HG03045 (cell line): ENCODE measurements at regions not wholly inside any gene's neighbourhood (a gene's known extent, or its start where the extent isn't known, plus 50 kb on each side); places are given as distances from the start of the nearest gene placed in this dataset.
"Not testable (repeated sequence)": the region's sequence is repeated elsewhere in the genome, so short reads cannot be mapped to it uniquely, and the experiment has no call there.

ENCODE experiments used
- ATAC-seq: cut with Tn5 transposase; IDR thresholded peaks from one replicate; pipeline ENCODE4 v1.9.1; 2021; ENCODE audit warnings: mild to moderate bottlenecking, moderate library complexity; ENCODE audit not compliant: unreplicated experiment

GRCh38 chr7:34330308-34330707, 327.7 kb upstream of the NPSR1 start:
- ATAC-seq: no peak

- ATAC-seq: no peak
Measured at GRCh38 chr7:34331102-34331501, 326.9 kb upstream of the NPSR1 start.

- ATAC-seq: no peak
Measured at GRCh38 chr7:34332006-34332405, 326.0 kb upstream of the NPSR1 start.

- ATAC-seq: no peak
Measured at GRCh38 chr7:34333184-34333583, 324.8 kb upstream of the NPSR1 start.

GRCh38 chr7:34333925-34334324, 324.1 kb upstream of the NPSR1 start:
- ATAC-seq: no peak

GRCh38 chr7:34337163-34337562, 320.9 kb upstream of the NPSR1 start:
- no peak for ATAC-seq

- ATAC-seq: no peak
Measured at GRCh38 chr7:34338961-34339526, 319.0 kb upstream of the NPSR1 start.

- ATAC-seq: no peak
Measured at GRCh38 chr7:34341326-34341725, 316.7 kb upstream of the NPSR1 start.

GRCh38 chr7:34342387-34342786, 315.6 kb upstream of the NPSR1 start:
- ATAC-seq: no peak

GRCh38 chr7:34343667-34344066, 314.4 kb upstream of the NPSR1 start:
- ATAC-seq: no peak

- ATAC-seq: no peak
Measured at GRCh38 chr7:34354011-34354410, 304.0 kb upstream of the NPSR1 start.

- no peak for ATAC-seq
Measured at GRCh38 chr7:34354899-34355298, 303.1 kb upstream of the NPSR1 start.

- no peak for ATAC-seq
Measured at GRCh38 chr7:34357068-34357467, 300.9 kb upstream of the NPSR1 start.

- ATAC-seq: no peak
Measured at GRCh38 chr7:34357946-34358345, 300.1 kb upstream of the NPSR1 start.

GRCh38 chr7:34358578-34358977, 299.4 kb upstream of the NPSR1 start:
- not testable (repeated sequence) for ATAC-seq

GRCh38 chr7:34361663-34362250, 296.3 kb upstream of the NPSR1 start:
- ATAC-seq: no peak

GRCh38 chr7:34362621-34363020, 295.4 kb upstream of the NPSR1 start:
- ATAC-seq: no peak

- ATAC-seq: no peak
Measured at GRCh38 chr7:34364130-34364529, 293.9 kb upstream of the NPSR1 start.

GRCh38 chr7:34365011-34365410, 293.0 kb upstream of the NPSR1 start:
- ATAC-seq: no peak

- ATAC-seq: no peak
Measured at GRCh38 chr7:34365611-34366010, 292.4 kb upstream of the NPSR1 start.

- no peak for ATAC-seq
Measured at GRCh38 chr7:34371922-34372321, 286.1 kb upstream of the NPSR1 start.

- no peak for ATAC-seq
Measured at GRCh38 chr7:34373940-34374339, 284.1 kb upstream of the NPSR1 start.
